Calu3 (cell line): ENCODE measurements at regions not wholly inside any gene's neighbourhood (a gene's known extent, or its start where the extent isn't known, plus 50 kb on each side); places are given as distances from the start of the nearest gene placed in this dataset.

Source experiments
- BruUV-seq: library from RNA; stranded (reverse); fragments of 400-500 nt; replicated peaks from 2 replicates; lab custom pipeline; 2021; lab: Mats Ljungman, UMichigan
- CTCF ChIA-PET: fragments of 300-600 bp; sonication (Branson Sonifier 250); formaldehyde crosslinking; loops from one replicate; lab custom pipeline; 2022; ENCODE audit warnings: antibody characterized with exemption; lab: Charles Lee
- DNase-seq: peaks from one replicate; pipeline ENCODE4 v3.0.0; 2022
- H3K27ac Mint-ChIP-seq: one replicate; pipeline ENCODE4 v1.8.0; 2022; ENCODE audit warnings: mixed read lengths; ENCODE audit not compliant: unreplicated experiment
- H3K27me3 Mint-ChIP-seq: one replicate; pipeline ENCODE4 v1.8.0; 2022; ENCODE audit warnings: mixed read lengths; ENCODE audit not compliant: unreplicated experiment
- H3K36me3 Mint-ChIP-seq: one replicate; pipeline ENCODE4 v1.8.0; 2022; ENCODE audit warnings: mild to moderate bottlenecking, moderate library complexity, mixed read lengths; ENCODE audit not compliant: insufficient read depth, unreplicated experiment
- H3K4me1 Mint-ChIP-seq: one replicate; pipeline ENCODE4 v1.8.0; 2022; ENCODE audit warnings: mild to moderate bottlenecking, low read depth, mixed read lengths; ENCODE audit not compliant: unreplicated experiment
- H3K4me3 Mint-ChIP-seq: one replicate; pipeline ENCODE4 v1.8.0; 2022; ENCODE audit warnings: mild to moderate bottlenecking, low read depth, moderate library complexity, mixed read lengths; ENCODE audit not compliant: unreplicated experiment
- H3K9me3 Mint-ChIP-seq: one replicate; pipeline ENCODE4 v1.8.0; 2022; ENCODE audit warnings: low read depth, mixed read lengths; ENCODE audit not compliant: unreplicated experiment
- CTCF ChIP-seq: fragments of 200-600 bp; IDR thresholded peaks from one replicate; pipeline ENCODE4 v1.8.0; 2022; ENCODE audit warnings: antibody characterized with exemption; ENCODE audit not compliant: unreplicated experiment
- intact Hi-C: fragments of 100-400 bp; cut with micrococcal nuclease; formaldehyde crosslinking; loops from one replicate; pipeline ENCODE4 v1.10.0; 2022; ENCODE audit not compliant: unreplicated experiment

GRCh38 chr7:131859147-131859821 lies 302.9 kb upstream of the PODXL start:
- peaks cover 50% of the 10 kb centered on the region for H3K27me3 Mint-ChIP-seq
- CTCF ChIA-PET, result interaction anchor here (0.6 to 1.8 kb wide), 15 partner anchors 10 to 721 kb away, joined by 3 to 12 read pairs (median 5); no protein-coding TSS in a partner anchor
- H3K4me1 Mint-ChIP-seq, result no peaks in the 10 kb centered on the region
- TF ChIP-seq CTCF, result peak; percentile 67
- BruUV-seq, result no TSS peak
- no peaks in the 10 kb centered on the region for H3K36me3 Mint-ChIP-seq
- no peak overlapping the region for H3K4me3 Mint-ChIP-seq
- H3K27ac Mint-ChIP-seq, result no peak overlapping the region
- peak; percentile 79 for DNase-seq
- intact Hi-C loops, result loop anchor here (1.0 to 5.0 kb wide), 2 partner anchors 63 to 191 kb away; no protein-coding TSS in a partner anchor
- no peaks in the 10 kb centered on the region for H3K9me3 Mint-ChIP-seq

DNA sequence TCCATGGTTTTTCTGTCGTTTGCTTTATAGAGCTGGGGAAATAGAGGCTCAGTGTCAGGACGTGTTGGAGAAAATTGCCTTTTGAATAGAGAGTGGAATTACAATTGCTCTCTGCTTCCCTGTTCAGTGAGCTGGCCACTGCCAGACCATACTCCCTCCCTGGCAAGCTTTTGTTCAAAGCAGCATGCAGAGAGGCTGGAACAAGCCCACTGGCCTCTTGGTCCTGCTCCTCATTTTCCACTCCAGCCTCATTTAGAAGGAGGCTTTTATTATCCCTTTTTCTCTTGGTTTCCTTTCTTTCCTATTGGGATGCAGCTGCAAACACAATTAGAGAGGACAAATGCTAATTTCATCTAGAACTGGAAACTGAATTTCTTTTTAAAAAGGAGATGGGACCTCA lies 302.2 kb upstream of the PODXL start:
- no peak for DNase-seq
- H3K27me3 Mint-ChIP-seq, result peaks cover 50% of the 10 kb centered on the region
- no peaks in the 10 kb centered on the region for H3K36me3 Mint-ChIP-seq
- H3K9me3 Mint-ChIP-seq, result peaks cover 3% of the 10 kb centered on the region
- no peak for TF ChIP-seq CTCF
- intact Hi-C loops, result loop anchor here (1.0 to 5.0 kb wide), 2 partner anchors 64 to 192 kb away; no protein-coding TSS in a partner anchor
- no TSS peak for BruUV-seq
- H3K4me3 Mint-ChIP-seq, result no peak overlapping the region
- H3K27ac Mint-ChIP-seq, result no peak overlapping the region
- no peaks in the 10 kb centered on the region for H3K4me1 Mint-ChIP-seq
- CTCF ChIA-PET, result interaction anchor here (0.6 to 1.8 kb wide), 14 partner anchors 9 to 722 kb away, joined by 3 to 12 read pairs (median 4); no protein-coding TSS in a partner anchor

DNA sequence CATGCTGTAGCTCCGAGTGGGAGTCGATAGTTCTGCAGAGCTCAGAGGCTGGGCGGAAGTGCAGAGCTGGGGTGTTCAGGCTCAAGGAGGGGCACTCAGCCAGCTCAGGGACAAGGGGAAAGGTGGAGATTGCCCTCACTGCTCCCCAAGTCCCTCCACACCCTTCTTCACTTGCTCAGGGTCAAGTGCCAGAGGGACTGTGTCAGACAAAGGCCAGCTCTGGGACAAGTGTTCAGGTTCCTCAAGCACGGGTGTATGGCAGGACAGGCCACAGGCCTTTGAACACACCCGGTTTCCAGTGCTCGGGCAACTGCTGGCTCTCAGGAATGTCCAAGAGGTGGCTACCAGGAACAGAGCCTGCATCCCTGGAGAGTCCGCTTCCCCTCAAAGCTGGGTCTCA lies 293.0 kb upstream of the PODXL start:
- no peak for TF ChIP-seq CTCF
- Mint-ChIP-seq H3K4me3 (no peak overlapping the region), H3K36me3 (peaks cover 5% of the 10 kb centered on the region), H3K9me3 (peaks cover 3% of the 10 kb centered on the region), H3K27me3 (peaks cover 88% of the 10 kb centered on the region), H3K4me1 (no peaks in the 10 kb centered on the region), H3K27ac (no peak overlapping the region)
- no peak for DNase-seq
- no TSS peak for BruUV-seq
- CTCF ChIA-PET, result interaction anchor here (1.4 to 1.7 kb wide), 2 partner anchors 10 to 161 kb away, joined by 5 to 6 read pairs; no protein-coding TSS in a partner anchor
- intact Hi-C loops, result no loop called here

GRCh38 chr7:131848033-131848432 lies 291.6 kb upstream of the PODXL start:
- peaks cover 88% of the 10 kb centered on the region for H3K27me3 Mint-ChIP-seq
- no peak for TF ChIP-seq CTCF
- CTCF ChIA-PET, result no interaction called here
- intact Hi-C loops, result no loop called here
- no peaks in the 10 kb centered on the region for H3K4me1 Mint-ChIP-seq
- H3K36me3 Mint-ChIP-seq, result peaks cover 5% of the 10 kb centered on the region
- no peaks in the 10 kb centered on the region for H3K9me3 Mint-ChIP-seq
- no peak overlapping the region for H3K27ac Mint-ChIP-seq
- no peak for DNase-seq
- BruUV-seq, result no TSS peak
- no peak overlapping the region for H3K4me3 Mint-ChIP-seq
